MM.1S (cell line): ENCODE measurements at regions not wholly inside any gene's neighbourhood (a gene's known extent, or its start where the extent isn't known, plus 50 kb on each side); places are given as distances from the start of the nearest gene placed in this dataset.

Source experiments
- DNase-seq: peaks from one replicate; pipeline ENCODE4 v3.0.0-alpha.2; 2015
- H2AFZ ChIP-seq: fragments of 300-600 bp; sonication (generic); 2 replicates; pipeline ENCODE4 v1.6.0; 2016; ENCODE audit warnings: antibody characterized with exemption, low read length
- H3F3A ChIP-seq: fragments of 300-600 bp; sonication (generic); 2 replicates; pipeline ENCODE4 v1.6.1; 2016; ENCODE audit warnings: mild to moderate bottlenecking, antibody characterized with exemption, low read length, moderate library complexity, mixed read lengths; ENCODE audit not compliant: insufficient read depth
- H3K27ac ChIP-seq: fragments of 300-600 bp; sonication (generic); 2 replicates; pipeline ENCODE4 v1.5.1; 2016; ENCODE audit warnings: mild to moderate bottlenecking, low read length
- H3K27me3 ChIP-seq: fragments of 300-600 bp; sonication (generic); replicated peaks from 2 replicates; pipeline ENCODE4 v1.6.0; 2016; ENCODE audit warnings: low read length; ENCODE audit not compliant: insufficient read depth
- H3K36me3 ChIP-seq: fragments of 300-600 bp; sonication (generic); replicated peaks from 2 replicates; pipeline ENCODE4 v1.6.1; 2016; ENCODE audit warnings: mild to moderate bottlenecking, low read length, mixed read lengths; ENCODE audit not compliant: insufficient read depth
- H3K4me1 ChIP-seq: fragments of 300-600 bp; sonication (generic); 2 replicates; pipeline ENCODE4 v1.6.1; 2016; ENCODE audit warnings: low read length, mixed read lengths
- H3K4me2 ChIP-seq: fragments of 300-600 bp; sonication (generic); 2 replicates; pipeline ENCODE4 v1.6.0; 2016; ENCODE audit warnings: low read depth, low read length
- H3K4me3 ChIP-seq: fragments of 300-600 bp; sonication (generic); 2 replicates; pipeline ENCODE4 v1.5.1; 2016; ENCODE audit warnings: low read length, mixed read lengths
- H3K79me2 ChIP-seq: fragments of 300-600 bp; sonication (generic); 2 replicates; pipeline ENCODE4 v1.6.1; 2016; ENCODE audit warnings: mixed run types, low read length, mixed read lengths
- H3K9ac ChIP-seq: fragments of 300-600 bp; sonication (generic); 2 replicates; pipeline ENCODE4 v1.6.1; 2016; ENCODE audit warnings: low read length, mixed read lengths
- H3K9me2 ChIP-seq: fragments of 300-600 bp; sonication (generic); replicated peaks from 2 replicates; pipeline ENCODE4 v1.6.1; 2016; ENCODE audit warnings: mild to moderate bottlenecking, low read length, mixed read lengths; ENCODE audit not compliant: insufficient read depth
- H3K9me3 ChIP-seq: fragments of 300-600 bp; sonication (generic); replicated peaks from 2 replicates; pipeline ENCODE4 v1.6.1; 2016; ENCODE audit warnings: mild to moderate bottlenecking, low read length, mixed read lengths; ENCODE audit not compliant: insufficient read depth
- H4K20me1 ChIP-seq: fragments of 300-600 bp; sonication (generic); 2 replicates; pipeline ENCODE4 v1.6.1; 2016; ENCODE audit warnings: mild to moderate bottlenecking, low read length, moderate library complexity, mixed read lengths; ENCODE audit not compliant: insufficient read depth
- EZH2 ChIP-seq: fragments of 300-600 bp; sonication (generic); optimal IDR thresholded peaks from 2 replicates; pipeline ENCODE3; 2017; ENCODE audit warnings: low read depth, mild to moderate bottlenecking, antibody characterized with exemption, low read length, mixed read lengths
- EZH2phosphoT487 ChIP-seq: fragments of 300-600 bp; sonication (generic); IDR thresholded peaks from 2 replicates; pipeline ENCODE4 v1.6.1; 2018; ENCODE audit warnings: antibody characterized with exemption, low read length
- TF ChIP-seq, protein P1 (sequence below): fragments of 300-600 bp; sonication (generic); IDR thresholded peaks from 2 replicates; pipeline ENCODE4 v1.5.1; 2016; ENCODE audit warnings: antibody characterized with exemption, low read length, mixed read lengths

DNA sequence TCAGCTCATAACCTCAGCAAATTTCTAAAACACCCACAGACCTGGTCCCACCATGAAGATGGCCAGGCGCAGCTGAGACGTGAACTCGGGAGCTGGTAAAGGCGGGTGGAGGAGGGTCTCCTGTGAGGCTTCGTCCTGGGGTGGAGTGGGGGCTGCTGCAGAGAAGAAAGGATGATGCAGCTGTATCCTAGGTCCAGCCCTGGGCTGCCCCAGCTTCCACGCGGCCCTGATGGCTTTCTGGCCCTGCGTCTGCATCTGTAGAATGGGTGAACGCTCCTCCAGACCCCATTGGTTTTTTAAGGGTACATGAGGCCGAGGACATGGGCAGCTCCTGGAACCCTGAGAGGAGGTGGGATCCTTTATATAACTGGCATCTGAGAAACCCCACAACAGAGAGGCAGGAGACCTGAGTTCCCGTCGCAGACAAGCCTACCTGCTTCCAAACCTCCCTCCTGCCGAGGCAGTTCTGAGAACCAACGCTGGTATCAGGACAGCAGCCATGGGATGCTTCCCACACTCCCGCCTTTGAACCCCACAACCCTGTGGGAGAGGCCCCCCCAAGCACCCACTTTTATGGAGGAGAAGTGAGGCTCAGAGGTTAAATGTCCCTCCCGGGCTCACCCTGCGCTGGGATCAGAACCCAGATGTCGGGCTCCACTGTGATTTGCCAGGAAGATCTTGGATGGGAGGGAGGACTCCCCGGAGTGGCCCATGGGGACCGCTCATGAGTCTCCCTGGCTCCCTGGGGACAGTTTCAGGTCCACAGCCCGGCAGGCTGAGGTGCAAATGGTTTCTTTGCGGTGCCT is 55.2 kb upstream of the FGF3 start:
- Histone ChIP-seq H3K36me3 (no peaks in the 10 kb centered on the region), H4K20me1 (no peaks in the 10 kb centered on the region), H3K9me3 (no peaks in the 10 kb centered on the region), H3K4me2 (no peak overlapping the region), H3F3A (no peaks in the 10 kb centered on the region), H3K27ac (no peak overlapping the region), H2AFZ (no peak overlapping the region), H3K9ac (no peak overlapping the region), H3K4me3 (no peak overlapping the region), H3K4me1 (no peaks in the 10 kb centered on the region), H3K27me3 (peaks cover 87% of the 10 kb centered on the region), H3K9me2 (no peaks in the 10 kb centered on the region), H3K79me2 (no peaks in the 10 kb centered on the region)
- no peak for DNase-seq
- TF ChIP-seq, protein P1, sequence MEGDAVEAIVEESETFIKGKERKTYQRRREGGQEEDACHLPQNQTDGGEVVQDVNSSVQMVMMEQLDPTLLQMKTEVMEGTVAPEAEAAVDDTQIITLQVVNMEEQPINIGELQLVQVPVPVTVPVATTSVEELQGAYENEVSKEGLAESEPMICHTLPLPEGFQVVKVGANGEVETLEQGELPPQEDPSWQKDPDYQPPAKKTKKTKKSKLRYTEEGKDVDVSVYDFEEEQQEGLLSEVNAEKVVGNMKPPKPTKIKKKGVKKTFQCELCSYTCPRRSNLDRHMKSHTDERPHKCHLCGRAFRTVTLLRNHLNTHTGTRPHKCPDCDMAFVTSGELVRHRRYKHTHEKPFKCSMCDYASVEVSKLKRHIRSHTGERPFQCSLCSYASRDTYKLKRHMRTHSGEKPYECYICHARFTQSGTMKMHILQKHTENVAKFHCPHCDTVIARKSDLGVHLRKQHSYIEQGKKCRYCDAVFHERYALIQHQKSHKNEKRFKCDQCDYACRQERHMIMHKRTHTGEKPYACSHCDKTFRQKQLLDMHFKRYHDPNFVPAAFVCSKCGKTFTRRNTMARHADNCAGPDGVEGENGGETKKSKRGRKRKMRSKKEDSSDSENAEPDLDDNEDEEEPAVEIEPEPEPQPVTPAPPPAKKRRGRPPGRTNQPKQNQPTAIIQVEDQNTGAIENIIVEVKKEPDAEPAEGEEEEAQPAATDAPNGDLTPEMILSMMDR: no peak
- TF ChIP-seq EZH2 (no peak), EZH2phosphoT487 (no peak)

- H2AFZ ChIP-seq: no peak overlapping the region
Measured at GRCh38 chr11:69874984-69875624, 55.9 kb upstream of the FGF3 start.

GRCh38 chr11:69876013-69876412 is 56.8 kb upstream of the FGF3 start:
- Histone ChIP-seq H3K9me2 (no peaks in the 10 kb centered on the region), H3K79me2 (no peaks in the 10 kb centered on the region), H3F3A (no peaks in the 10 kb centered on the region), H2AFZ (no peak overlapping the region), H3K4me1 (no peaks in the 10 kb centered on the region), H3K27ac (no peak overlapping the region), H3K4me3 (no peak overlapping the region), H3K36me3 (no peaks in the 10 kb centered on the region), H3K9me3 (no peaks in the 10 kb centered on the region), H3K27me3 (peaks cover 89% of the 10 kb centered on the region), H4K20me1 (no peaks in the 10 kb centered on the region), H3K4me2 (no peak overlapping the region), H3K9ac (no peak overlapping the region)
- no peak for DNase-seq
- TF ChIP-seq EZH2phosphoT487: no peak
- no peak for TF ChIP-seq EZH2
- TF ChIP-seq, protein P1: no peak

More at GRCh38 chr11:69874984-69875624, 55.9 kb upstream of the FGF3 start:
- no peak overlapping the region for H3K4me3 ChIP-seq
- no peaks in the 10 kb centered on the region for H3K79me2 ChIP-seq
- DNase-seq: no peak
- no peaks in the 10 kb centered on the region for H3K9me3 ChIP-seq
- H3K9ac ChIP-seq: no peak overlapping the region
- H3K9me2 ChIP-seq: no peaks in the 10 kb centered on the region
- peaks cover 87% of the 10 kb centered on the region for H3K27me3 ChIP-seq
- H3F3A ChIP-seq: no peaks in the 10 kb centered on the region
- no peaks in the 10 kb centered on the region for H3K4me1 ChIP-seq
- H3K36me3 ChIP-seq: no peaks in the 10 kb centered on the region
- no peaks in the 10 kb centered on the region for H4K20me1 ChIP-seq
- H3K27ac ChIP-seq: no peak overlapping the region
- H3K4me2 ChIP-seq: no peak overlapping the region
- TF ChIP-seq EZH2phosphoT487 (no peak), EZH2 (peak; percentile 80)
